GM12872 (cell line): ENCODE measurements at regions not wholly inside any gene's neighbourhood (a gene's known extent, or its start where the extent isn't known, plus 50 kb on each side); places are given as distances from the start of the nearest gene placed in this dataset.

Experiments
- CTCF ChIP-seq: IDR thresholded peaks from 3 replicates; pipeline ENCODE4 v1.5.1; 2011; ENCODE audit warnings: low read depth, mild to moderate bottlenecking, low read length, moderate library complexity; ENCODE audit not compliant: insufficient read depth

- TF ChIP-seq CTCF = no peak
Measured at GRCh38 chr3:176401211-176401610, 796.1 kb downstream of the TBL1XR1 start.

- TF ChIP-seq CTCF = no peak
Measured at GRCh38 chr3:176399193-176399592, 798.1 kb downstream of the TBL1XR1 start.

- TF ChIP-seq CTCF = no peak
Measured at GRCh38 chr3:176395240-176395639, 802.0 kb downstream of the TBL1XR1 start.

GRCh38 chr3:176378789-176379188 is 818.5 kb downstream of the TBL1XR1 start:
- no peak for TF ChIP-seq CTCF

GRCh38 chr3:176376531-176376930 is 820.8 kb downstream of the TBL1XR1 start:
- no peak for TF ChIP-seq CTCF

GRCh38 chr3:176375519-176375918 is 821.8 kb downstream of the TBL1XR1 start:
- no peak for TF ChIP-seq CTCF

- no peak for TF ChIP-seq CTCF
Measured at GRCh38 chr3:176362191-176362731, 835.0 kb downstream of the TBL1XR1 start.
